Upper lobe of right lung (tissue), 1 donor: ENCODE measurements at regions not wholly inside any gene's neighbourhood (a gene's known extent, or its start where the extent isn't known, plus 50 kb on each side); places are given as distances from the start of the nearest gene placed in this dataset.

ENCODE experiments used
- ATAC-seq: fragments of 200-7000 bp; cut with Tn5 transposase; one replicate; pipeline ENCODE4 v1.9.1; 2020; ENCODE audit warnings: mild to moderate bottlenecking, moderate library complexity
- DNase-seq: peaks from one replicate; pipeline ENCODE4 v3.0.0-alpha.2; 2020
- H3K27ac ChIP-seq: fragments of 200-600 bp; one replicate; pipeline ENCODE4 v1.8.0; 2022
- H3K27me3 ChIP-seq: fragments of 200-600 bp; one replicate; pipeline ENCODE4 v1.8.0; 2022; ENCODE audit warnings: mild to moderate bottlenecking
- H3K36me3 ChIP-seq: fragments of 200-600 bp; one replicate; pipeline ENCODE4 v1.8.0; 2022
- H3K4me1 ChIP-seq: fragments of 200-600 bp; one replicate; pipeline ENCODE4 v1.8.0; 2022
- H3K4me3 ChIP-seq: fragments of 200-600 bp; one replicate; pipeline ENCODE4 v1.8.0; 2022; ENCODE audit warnings: mild to moderate bottlenecking
- H3K9me3 ChIP-seq: fragments of 200-600 bp; one replicate; pipeline ENCODE4 v1.8.0; 2022
- intact Hi-C: fragments of 100-400 bp; cut with DNase I; formaldehyde crosslinking; loops from one replicate; pipeline ENCODE4 v1.11.0; 2022
- TF ChIP-seq, protein P1 (sequence below): fragments of 200-600 bp; IDR thresholded peaks from one replicate; pipeline ENCODE4 v1.8.0; 2022; ENCODE audit warnings: antibody characterized with exemption
- donor health status: DM: no; HTN: yes; CAD: no; lungs with severe emphysema.

DNA sequence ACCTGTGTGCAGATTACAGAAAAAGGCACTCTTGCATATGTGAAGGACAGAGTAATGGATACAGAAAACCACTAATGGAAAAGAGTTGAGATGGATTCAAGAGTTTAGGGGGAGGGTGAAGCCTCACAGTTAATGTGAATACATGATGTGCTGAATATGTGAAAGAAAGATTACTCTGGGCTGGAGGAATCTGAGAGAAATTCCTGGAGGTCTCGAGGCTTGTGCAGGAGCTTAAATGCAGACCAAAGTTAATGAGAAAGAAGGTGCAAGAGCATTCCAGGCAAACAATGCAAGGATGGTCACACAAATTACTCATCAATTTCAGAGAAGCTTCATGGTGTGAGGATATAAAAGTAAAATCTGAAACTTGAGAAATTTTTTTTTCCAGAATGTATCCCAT lies 768.8 kb downstream of the STPG2 start:
- ATAC-seq (no peak), DNase-seq (no peak)
- H3K9me3 ChIP-seq: no peaks in the 10 kb centered on the region
- no peaks in the 10 kb centered on the region for H3K27me3 ChIP-seq
- no peaks in the 10 kb centered on the region for H3K4me1 ChIP-seq
- intact Hi-C loops: no loop called here
- H3K27ac ChIP-seq: no peak overlapping the region
- TF ChIP-seq, protein P1, sequence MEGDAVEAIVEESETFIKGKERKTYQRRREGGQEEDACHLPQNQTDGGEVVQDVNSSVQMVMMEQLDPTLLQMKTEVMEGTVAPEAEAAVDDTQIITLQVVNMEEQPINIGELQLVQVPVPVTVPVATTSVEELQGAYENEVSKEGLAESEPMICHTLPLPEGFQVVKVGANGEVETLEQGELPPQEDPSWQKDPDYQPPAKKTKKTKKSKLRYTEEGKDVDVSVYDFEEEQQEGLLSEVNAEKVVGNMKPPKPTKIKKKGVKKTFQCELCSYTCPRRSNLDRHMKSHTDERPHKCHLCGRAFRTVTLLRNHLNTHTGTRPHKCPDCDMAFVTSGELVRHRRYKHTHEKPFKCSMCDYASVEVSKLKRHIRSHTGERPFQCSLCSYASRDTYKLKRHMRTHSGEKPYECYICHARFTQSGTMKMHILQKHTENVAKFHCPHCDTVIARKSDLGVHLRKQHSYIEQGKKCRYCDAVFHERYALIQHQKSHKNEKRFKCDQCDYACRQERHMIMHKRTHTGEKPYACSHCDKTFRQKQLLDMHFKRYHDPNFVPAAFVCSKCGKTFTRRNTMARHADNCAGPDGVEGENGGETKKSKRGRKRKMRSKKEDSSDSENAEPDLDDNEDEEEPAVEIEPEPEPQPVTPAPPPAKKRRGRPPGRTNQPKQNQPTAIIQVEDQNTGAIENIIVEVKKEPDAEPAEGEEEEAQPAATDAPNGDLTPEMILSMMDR: no peak
- no peak overlapping the region for H3K4me3 ChIP-seq
- no peaks in the 10 kb centered on the region for H3K36me3 ChIP-seq

DNA sequence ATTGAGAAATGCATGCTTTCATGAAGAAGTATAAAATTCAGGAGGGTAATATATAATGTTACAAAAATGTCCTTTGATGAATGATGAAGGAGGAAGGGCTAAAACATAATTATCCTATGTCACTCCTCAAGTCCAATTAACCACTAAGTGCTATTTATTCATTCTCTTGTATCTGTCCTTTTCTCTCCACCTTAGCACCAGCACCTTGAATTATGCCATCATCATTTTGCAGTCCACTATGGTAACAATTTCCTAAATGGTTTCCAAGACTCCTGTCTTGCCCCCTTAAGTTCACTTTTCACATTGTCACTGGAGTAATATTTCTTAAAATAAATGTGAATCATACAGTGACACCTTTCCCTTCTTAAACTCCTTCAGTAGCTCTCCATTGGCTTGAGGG lies 756.3 kb downstream of the STPG2 start:
- H3K27ac ChIP-seq: no peak overlapping the region
- intact Hi-C loops: no loop called here
- no peaks in the 10 kb centered on the region for H3K9me3 ChIP-seq
- H3K36me3 ChIP-seq: no peaks in the 10 kb centered on the region
- no peak overlapping the region for H3K4me3 ChIP-seq
- no peaks in the 10 kb centered on the region for H3K4me1 ChIP-seq
- H3K27me3 ChIP-seq: no peaks in the 10 kb centered on the region
- no peak for ATAC-seq
- no peak for DNase-seq
- TF ChIP-seq, protein P1: no peak

DNA sequence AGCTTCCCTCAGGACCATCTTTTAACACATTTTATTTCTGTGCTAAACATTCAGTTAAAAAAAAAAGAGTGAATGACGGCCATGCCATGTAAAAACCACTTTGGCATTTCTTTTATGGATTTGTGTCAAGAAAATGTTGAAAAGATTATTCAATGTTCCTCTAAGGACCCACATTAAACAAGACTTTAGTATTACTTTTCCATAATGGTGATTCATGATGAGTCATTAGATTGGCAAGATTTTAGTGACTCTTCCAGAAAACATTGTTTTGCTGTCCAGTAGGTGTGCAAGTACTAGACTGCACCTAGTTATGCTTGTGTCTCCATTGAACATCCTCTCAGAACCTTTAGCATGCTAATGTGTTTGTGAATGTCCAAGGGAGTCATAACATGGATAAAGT lies 748.6 kb downstream of the STPG2 start:
- DNase-seq: no peak
- ATAC-seq: no peak
- TF ChIP-seq, protein P1: no peak

DNA sequence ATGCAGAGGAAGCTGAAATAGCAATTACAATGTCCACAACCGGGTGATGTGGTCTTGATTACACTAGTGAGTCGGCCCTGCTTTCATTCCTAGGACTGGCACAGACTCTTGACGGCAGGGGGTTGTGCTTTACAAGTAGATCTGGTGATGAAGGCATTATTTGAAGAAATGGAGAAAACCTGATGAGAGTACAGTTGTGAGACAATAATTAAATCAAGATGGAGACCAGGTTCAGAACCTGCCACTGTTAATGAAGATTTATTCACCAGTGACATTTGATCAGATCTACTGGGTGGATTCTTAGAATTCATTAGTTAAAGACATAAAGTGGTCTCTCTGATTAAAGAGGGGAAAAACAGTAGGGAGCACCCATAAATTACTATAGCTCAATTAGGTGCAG lies 747.2 kb downstream of the STPG2 start:
- no peak for ATAC-seq
- no peak for DNase-seq
- TF ChIP-seq, protein P1: no peak
- intact Hi-C loops: no loop called here
- no peaks in the 10 kb centered on the region for H3K9me3 ChIP-seq
- no peak overlapping the region for H3K4me3 ChIP-seq
- no peaks in the 10 kb centered on the region for H3K4me1 ChIP-seq
- no peaks in the 10 kb centered on the region for H3K27me3 ChIP-seq
- H3K36me3 ChIP-seq: no peaks in the 10 kb centered on the region
- H3K27ac ChIP-seq: no peak overlapping the region

More for the DNA sequence above, 748.6 kb downstream of the STPG2 start:
- Histone ChIP-seq H3K36me3 (no peaks in the 10 kb centered on the region), H3K9me3 (no peaks in the 10 kb centered on the region), H3K27ac (no peak overlapping the region), H3K4me3 (no peak overlapping the region), H3K4me1 (no peaks in the 10 kb centered on the region), H3K27me3 (no peaks in the 10 kb centered on the region)
- intact Hi-C loops: no loop called here

DNA sequence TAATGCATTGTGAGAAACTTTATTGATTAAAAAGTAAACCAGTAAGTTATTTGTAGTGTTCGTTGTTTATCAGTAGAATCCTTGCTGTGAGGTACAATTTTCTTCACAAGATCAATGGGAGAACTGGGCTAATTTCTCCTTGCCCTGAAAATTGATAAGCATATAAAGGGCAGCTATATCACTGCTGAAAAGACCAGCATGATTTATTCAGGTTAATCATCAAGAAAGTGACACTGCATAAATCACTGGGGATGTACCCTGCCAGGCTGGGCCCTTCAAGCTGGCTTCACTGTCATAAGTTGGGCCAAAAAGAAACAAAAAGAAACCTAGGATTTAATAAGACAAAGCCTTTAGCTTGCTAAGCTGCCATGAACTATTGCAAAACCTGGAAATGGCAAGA lies 746.7 kb downstream of the STPG2 start:
- Histone ChIP-seq H3K27me3 (no peaks in the 10 kb centered on the region), H3K4me1 (no peaks in the 10 kb centered on the region), H3K27ac (no peak overlapping the region), H3K4me3 (no peak overlapping the region), H3K9me3 (no peaks in the 10 kb centered on the region), H3K36me3 (no peaks in the 10 kb centered on the region)
- ATAC-seq (no peak), DNase-seq (no peak)
- intact Hi-C loops: no loop called here
- TF ChIP-seq, protein P1: no peak

DNA sequence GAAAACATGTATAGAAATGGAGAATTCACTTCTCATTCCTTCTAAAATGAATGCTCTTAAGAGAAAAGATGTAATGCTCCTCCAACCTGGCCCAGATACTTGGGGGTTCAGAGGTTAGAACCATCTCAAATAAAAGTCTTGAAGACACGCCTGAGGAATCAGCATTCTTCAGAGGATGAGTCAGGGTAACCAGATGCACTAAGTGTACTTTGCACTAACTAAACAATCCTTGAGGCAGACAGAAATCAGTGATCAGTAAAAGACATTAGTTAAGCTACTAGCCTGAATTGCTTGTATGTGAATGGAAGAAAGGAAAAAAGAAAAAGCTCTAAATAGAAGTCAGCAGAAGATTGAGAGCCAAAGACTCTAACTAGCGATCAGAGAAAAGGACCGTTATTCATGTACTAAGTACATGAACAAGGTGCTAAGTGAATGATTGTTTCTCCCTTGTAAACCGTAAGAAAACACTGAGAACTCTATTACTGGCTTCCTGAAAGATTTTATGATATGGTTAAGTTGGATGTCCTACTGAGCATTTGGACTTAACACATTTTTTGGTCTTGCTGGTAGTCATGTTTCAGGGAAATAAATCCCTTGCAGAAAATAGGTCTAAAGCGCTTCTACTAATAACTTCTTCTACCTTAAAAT lies 738.3 kb downstream of the STPG2 start:
- Histone ChIP-seq H3K27ac (no peak overlapping the region), H3K4me1 (no peaks in the 10 kb centered on the region), H3K9me3 (no peaks in the 10 kb centered on the region), H3K4me3 (no peak overlapping the region), H3K36me3 (no peaks in the 10 kb centered on the region), H3K27me3 (no peaks in the 10 kb centered on the region)
- DNase-seq (no peak), ATAC-seq (no peak)
- TF ChIP-seq, protein P1: no peak
- intact Hi-C loops: no loop called here
